Stimulated activated CD8-positive, alpha-beta memory T cell treated with anti-CD3 and anti-CD28 coated beads, Interleukin-7, amount 100 ng/mL, for 48 hours (primary cell): ENCODE measurements at regions not wholly inside any gene's neighbourhood (a gene's known extent, or its start where the extent isn't known, plus 50 kb on each side); places are given as distances from the start of the nearest gene placed in this dataset.

Experiments used
- DNase-seq, 2 donors: peaks; one replicate each; pipeline ENCODE4 v3.0.0-alpha.2; 2020; ENCODE audit warnings: low read depth in 1 of 2; ENCODE audit errors: extremely low read depth in 1 of 2

DNA sequence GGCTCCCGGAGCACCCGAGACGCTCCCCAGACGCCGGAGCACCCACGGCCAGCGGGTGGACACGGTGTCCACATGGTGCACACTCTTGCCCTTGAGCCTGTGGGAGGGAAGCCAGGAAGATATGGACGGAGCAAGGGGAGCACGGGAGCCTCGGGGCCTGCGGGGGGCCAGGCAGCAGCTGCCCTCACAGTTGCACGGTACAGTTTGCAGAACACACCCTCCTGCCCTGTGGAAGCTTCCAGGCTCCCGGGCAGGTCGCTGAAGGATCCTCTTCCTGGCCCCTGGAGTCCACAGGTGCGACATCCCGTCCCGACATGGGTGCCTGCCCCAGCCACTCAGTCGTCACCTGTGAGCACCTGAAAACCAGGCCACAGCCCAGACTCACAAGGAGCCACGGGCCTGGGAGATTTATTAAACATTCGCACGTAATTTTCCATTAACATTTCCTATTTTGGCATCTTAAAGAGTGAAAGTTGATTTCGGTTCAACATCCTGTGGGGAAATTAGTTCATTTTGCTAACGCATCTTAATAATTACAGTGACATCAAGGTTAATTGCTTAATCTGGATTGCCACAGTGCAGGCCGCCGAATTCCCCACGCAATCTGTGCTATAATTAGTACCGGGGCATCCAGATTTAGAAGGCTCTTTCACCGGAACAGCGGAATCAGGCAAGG lies 253.3 kb downstream of the BRD1 start:
- no peak for DNase-seq

- no peak for DNase-seq
Measured at GRCh38 chr22:49573109-49573765, 254.4 kb downstream of the BRD1 start.

- DNase-seq, result no peak
Measured at GRCh38 chr22:49571326-49571725, 256.3 kb downstream of the BRD1 start.

- no peak for DNase-seq
Measured at GRCh38 chr22:49570032-49570848, 257.4 kb downstream of the BRD1 start.

DNA sequence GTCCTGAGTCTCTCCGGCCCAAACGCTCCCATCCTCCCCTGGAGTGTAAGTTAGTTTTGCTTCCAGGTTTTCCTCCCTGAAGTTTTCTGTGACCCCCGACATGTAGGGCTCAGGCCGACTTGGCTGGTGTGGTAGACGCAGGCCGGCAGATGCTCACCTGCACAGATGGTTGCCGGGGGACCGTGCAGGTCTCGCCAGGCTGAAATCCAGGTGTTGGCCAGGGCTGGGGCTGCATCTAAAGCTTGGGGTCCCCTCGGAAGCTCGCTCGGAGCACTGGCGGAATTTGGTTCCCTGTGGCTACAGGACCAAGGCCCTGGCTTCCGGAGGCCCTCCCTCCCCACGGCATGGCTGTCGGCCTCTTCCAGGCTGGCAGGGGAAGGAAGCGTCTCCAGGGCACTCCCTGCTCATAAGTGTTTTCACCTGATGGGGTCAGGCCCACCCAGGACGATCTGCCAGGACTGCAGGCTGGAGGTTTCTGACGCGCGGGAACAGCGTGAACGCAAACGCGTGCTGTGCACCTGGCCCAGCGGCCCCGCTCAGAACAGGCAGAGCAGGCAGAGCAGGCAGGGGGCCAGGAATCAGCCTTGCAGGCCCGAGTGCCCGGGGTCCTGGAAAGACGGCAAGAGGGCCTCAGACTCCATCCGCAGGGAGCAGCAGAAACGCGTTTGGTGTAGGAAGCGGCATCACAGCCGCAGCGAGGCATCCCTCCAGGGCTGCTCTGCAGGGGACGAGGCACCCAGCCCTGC lies 258.2 kb downstream of the BRD1 start:
- no peak for DNase-seq

DNA sequence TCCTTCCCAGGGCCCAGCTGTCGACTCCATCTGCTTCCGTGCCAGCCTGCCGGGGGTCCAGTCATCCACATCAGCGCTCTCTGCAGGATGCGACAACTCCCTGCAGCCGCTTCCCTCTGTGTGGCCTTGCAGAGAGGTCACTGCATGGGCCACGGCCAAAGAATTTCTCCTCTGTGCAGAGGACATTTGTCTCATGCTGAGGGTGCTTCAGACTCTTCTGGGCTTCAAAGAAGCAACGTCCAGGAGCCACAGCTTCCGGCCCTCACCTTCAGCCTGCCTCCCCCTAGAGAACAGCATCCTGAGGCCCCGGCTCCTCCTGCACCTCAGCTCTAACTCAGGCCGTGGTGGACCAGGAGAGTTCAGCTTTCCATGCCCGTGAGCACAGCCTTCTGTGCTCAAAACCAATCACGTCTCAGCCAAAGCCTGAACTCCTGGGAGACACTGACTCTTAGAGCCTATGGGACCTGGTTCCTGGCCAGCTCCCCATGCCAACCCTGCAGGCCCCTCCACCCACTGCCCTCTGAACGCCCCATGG lies 258.9 kb downstream of the BRD1 start:
- no peak for DNase-seq

DNA sequence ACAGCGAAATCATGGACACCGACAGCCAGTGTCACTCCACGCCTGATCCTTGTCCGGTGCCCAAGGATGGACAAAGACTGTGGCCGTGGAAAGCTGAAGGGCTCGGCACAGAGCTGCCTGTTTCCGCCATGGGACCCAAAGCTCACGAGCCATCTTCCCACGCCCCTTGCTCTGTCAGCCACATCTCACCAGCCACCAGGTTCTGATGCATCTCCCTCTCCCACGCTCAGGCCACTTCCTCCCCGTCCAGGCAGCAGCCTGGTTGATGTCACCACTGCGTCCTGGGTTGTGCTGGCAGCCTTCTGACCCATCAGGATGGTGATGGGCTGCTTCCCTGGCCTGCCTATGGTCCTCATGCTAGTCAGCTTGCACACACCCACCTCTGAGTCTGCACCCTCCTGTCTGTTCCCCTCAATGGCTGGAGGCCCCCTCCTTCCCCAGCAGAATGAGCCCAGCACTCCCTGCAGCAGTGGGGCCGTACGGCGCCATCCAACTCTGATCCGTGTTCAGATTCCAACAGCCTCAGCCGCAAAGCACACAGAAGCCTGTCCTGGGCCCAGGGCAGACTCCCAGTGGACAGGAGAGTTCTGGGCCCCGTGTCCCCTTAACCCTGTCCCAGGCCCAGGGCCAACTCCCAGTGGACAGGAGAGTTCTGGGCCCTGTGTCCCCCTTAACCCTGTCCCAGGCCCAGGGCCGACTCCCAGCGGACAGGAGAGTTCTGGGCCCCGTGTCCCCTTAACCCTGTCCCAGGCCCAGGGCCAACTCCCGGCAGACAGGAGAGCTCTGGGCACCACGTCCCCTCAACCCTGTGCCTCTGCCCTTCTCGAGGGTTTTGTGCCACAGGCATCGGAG lies 259.5 kb downstream of the BRD1 start:
- DNase-seq, result no peak

GRCh38 chr22:49566693-49567092 lies 261.0 kb downstream of the BRD1 start:
- DNase-seq, result no peak

GRCh38 chr22:49566141-49566541 lies 261.5 kb downstream of the BRD1 start:
- no peak for DNase-seq

DNA sequence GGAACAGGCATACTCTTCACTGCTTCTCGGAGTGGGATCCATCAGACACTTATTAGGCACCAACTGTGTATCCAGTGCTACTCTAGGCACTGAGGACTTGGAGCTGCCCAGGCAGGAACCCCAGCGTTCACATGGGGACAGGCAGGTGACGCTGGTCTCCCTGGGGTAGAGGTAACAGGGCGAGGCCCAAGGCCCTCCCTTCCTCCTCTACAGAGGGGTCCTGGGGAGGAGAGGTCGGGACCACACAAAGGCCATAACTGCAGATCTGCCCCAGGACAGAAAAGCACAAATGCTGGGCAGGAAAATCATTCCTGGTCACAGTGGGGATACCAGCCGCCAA lies 262.2 kb downstream of the BRD1 start:
- DNase-seq, result no peak

GRCh38 chr22:49564666-49565515 lies 262.8 kb downstream of the BRD1 start:
- DNase-seq, result no peak

DNA sequence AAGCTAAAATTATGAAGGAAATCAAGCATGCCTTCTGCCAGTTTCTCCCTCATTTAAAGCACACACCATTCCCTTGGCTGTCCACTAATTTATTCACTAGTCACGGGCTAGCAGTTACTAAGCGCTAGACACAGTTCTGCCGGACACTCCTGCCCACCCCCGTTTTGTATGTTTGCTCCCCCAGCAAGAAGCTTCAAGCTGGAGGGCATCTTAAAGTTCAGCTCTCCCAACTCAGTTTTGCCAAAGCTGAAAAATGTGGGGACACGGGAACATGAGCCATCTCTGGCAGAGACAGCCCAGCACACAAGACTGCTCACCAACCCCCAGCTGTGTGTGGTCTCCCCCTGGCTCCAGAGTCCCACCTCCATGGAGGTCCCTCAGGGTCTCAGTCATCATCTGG lies 263.6 kb downstream of the BRD1 start:
- DNase-seq, result no peak

DNA sequence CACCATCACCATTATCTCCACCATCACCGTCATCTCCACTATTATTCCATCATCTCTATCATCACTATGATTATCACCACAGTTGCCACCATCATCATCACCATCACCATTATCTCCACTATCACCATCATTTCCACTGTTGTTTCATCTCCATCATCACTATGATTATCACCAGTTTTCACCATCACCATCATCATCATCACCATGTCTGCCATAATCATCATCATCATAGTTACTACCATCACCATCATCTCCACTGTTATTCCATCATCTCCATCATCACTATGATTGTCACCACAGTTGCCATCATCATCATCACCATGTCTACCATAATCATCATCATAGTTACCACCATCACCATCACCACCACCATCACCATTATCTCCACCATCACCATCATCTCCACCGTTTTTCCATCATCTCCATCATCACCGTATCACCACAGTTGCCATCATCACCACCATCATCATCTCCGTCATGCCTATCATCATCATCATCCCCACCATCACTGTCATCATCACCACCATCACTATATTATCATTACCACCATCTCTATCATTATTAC lies 264.9 kb downstream of the BRD1 start:
- DNase-seq, result no peak

DNA sequence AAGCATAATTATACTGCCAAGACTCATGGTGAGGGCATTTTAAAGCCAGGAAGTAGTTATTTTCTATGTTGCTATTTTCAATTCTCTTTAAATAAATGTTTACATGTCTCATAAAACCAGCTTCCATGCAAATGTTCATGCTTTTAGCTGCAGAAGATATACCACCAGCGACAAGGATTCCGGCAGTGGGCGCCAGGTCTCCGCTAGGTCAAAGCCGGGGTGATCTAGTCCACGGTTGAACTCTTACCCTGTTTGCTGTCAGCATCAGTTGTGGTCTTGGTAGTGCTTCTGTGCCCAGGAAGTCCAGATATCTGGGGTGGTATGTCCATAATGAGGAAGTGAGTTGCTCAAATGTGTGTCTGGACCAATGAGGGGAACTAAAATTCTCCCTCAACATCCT lies 265.7 kb downstream of the BRD1 start:
- DNase-seq, result no peak

GRCh38 chr22:49561338-49561737 lies 266.3 kb downstream of the BRD1 start:
- DNase-seq, result no peak

DNA sequence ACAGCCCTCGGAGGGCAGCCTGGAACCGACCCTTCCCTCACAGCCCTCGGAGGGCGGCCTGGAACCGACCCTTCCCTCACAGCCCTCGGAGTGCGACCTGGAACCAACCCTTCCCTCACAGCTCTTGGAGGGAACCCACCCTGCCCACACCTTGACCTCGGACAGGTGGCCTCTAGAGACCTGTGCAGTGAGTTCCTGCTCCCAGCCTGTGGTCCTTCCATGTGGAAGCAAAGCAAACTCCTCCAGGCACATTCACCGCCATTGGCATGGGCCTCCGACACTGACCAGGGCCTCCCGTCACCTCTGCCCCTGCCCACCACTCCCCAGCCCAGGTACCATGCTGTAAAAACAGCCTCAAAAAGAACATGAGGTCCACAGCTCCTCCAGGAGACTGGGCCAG lies 272.1 kb downstream of the BRD1 start:
- no peak for DNase-seq

GRCh38 chr22:49554741-49555140 lies 272.9 kb downstream of the BRD1 start:
- no peak for DNase-seq

DNA sequence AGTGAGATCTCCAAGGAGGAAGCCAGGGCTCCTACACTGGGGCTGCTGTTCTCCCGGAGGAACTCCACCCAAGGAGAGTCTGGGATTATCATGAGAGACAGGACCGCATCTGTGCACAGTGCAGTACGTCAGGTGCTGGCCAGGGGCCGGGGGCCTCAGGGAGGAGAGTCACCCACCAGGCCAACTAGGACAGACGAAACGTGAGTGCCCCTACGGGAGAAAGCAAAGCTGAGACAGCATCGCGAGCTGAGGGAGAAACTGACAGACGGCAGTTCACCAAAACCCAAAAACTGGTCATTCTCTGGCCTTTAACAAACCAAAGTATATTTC lies 273.4 kb downstream of the BRD1 start:
- DNase-seq, result no peak
